ENCODE measurements at regions not wholly inside any gene's neighbourhood (a gene's known extent, or its start where the extent isn't known, plus 50 kb on each side); places are given as distances from the start of the nearest gene placed in this dataset.

DNA sequence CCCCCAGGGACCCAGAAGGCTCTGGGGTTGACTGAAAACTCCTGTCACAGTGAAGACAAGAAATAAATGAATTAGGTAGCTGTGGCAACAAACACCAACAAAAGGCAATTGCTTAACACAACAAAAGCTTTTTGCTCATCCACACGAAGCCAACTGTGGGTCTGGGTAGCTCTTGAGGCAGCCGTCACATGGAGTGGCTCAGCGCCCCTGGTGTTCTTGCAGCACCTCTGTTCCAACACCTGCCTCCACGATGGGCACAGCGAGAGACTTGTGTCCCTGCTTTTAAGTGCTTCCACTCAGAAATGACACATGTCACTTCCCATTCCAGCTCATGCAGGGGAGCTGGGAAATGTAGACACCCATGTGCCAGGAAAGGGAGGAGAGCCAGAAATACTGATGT is 364.5 kb upstream of the DUSP10 start:
- Histone ChIP-seq H3K27ac (no peak overlapping the region), H3K4me3 (no peak overlapping the region)
- no peak for DNase-seq (ENCODE audit: low spot score)
- TF ChIP-seq CTCF (IDR thresholded peaks at IDR 0.05): no peak

DNA sequence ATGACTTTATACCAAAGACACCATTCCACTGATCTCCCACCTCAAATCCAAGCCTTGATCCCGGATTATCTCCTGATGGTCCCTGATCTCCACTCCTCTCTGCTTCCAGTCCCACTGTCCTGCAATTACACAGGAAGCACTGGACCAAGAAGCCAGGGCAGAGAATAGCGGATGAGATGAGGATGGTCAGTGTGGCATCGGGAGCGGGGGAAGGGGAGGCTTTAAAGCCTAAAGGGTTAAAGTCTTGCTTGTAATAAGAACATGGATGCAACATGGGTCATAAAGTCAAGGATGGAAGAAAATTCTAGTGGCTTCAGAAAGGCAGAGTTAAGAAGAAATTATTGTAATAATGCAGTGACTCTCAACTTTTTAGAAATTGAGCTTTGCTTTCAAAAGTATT is 364.0 kb upstream of the DUSP10 start:
- no peak for DNase-seq (ENCODE audit: low spot score)
- no peak for TF ChIP-seq CTCF (IDR thresholded peaks at IDR 0.05)

GRCh38 chr1:222105393-222105737 is 363.5 kb upstream of the DUSP10 start:
- Histone ChIP-seq H3K4me3 (no peak overlapping the region), H3K27ac (no peak overlapping the region)
- TF ChIP-seq CTCF (IDR thresholded peaks at IDR 0.05): no peak
- DNase-seq (ENCODE audit: low spot score): no peak

More for the DNA sequence above, 364.0 kb upstream of the DUSP10 start:
- no peak overlapping the region for H3K4me3 ChIP-seq
- no peak overlapping the region for H3K27ac ChIP-seq

- no peak overlapping the region for H3K4me3 ChIP-seq
- DNase-seq (ENCODE audit: low spot score): no peak
- H3K27ac ChIP-seq: no peak overlapping the region
- no peak for TF ChIP-seq CTCF (IDR thresholded peaks at IDR 0.05)
These were observed 363.0 kb upstream of the DUSP10 start for GRCh38 chr1:222104694-222105392.

DNA sequence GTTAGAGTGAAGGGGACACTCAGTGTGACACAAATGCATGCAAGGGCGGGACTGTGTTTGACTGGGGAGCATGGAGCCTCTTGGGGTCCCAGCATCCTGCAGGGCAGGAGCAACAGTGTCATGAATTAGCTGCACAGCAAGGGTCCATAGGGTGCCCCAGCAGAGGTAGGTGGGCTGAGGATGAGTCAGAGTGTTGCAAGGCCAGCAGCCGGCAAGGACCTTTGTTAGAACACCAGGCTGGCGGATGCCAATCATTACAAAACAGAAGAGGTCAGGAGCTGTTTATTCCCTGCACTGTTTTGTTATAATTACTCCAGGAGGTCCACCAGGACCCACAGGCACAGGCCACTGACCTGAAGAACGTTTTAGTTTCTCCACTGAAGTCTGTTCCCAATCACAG is 362.2 kb upstream of the DUSP10 start:
- no peak for DNase-seq (ENCODE audit: low spot score)
- TF ChIP-seq CTCF (IDR thresholded peaks at IDR 0.05): no peak
- Histone ChIP-seq H3K4me3 (no peak overlapping the region), H3K27ac (no peak overlapping the region)

DNA sequence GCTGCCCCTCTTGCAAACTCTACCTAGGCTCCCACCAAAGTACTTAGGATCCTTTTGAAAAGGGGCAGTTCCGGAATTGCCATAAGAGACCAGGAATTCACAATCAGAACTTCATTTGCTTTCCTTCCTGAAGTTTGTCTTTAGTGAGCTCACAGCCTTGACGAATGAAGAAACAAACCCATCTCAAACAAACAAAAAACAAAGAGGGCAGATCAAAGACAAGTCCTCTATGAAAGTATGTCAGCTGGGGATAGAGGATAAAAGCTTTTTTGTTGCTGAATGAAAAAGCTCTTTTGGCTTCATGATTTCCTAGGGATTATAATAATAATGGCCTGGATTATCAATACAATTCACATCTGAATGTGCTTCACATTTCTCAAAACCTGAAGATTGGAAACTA is 357.9 kb upstream of the DUSP10 start:
- DNase-seq (ENCODE audit: low spot score): no peak
- Histone ChIP-seq H3K27ac (no peak overlapping the region), H3K4me3 (no peak overlapping the region)

More for the DNA sequence above, 357.9 kb upstream of the DUSP10 start:
- no peak for TF ChIP-seq CTCF (IDR thresholded peaks at IDR 0.05)

All from coronary artery (tissue), 2 donors.